ENCODE measurements at regions not wholly inside any gene's neighbourhood (a gene's known extent, or its start where the extent isn't known, plus 50 kb on each side); places are given as distances from the start of the nearest gene placed in this dataset.

DNA sequence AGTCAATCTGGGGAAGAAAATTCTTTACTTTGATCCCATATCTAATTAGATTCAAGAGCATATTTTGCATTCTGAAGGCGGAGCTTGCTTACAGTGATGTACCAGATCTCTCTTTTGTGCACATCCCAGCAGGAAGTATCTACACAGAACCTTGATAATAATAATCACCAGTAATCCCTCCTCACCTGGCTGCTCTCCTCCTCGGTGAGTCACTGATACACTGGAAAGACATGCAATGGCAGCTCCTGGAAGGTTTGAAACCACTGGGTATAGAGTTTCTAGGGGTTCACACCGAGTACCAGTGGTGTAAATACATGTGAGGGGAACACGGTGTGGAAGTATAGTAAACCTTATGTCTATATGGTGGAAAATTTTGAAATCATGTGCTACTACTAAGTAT, 205.5 kb upstream of the TARS1 start:
- no peak for ATAC-seq
- TF ChIP-seq, protein P1, sequence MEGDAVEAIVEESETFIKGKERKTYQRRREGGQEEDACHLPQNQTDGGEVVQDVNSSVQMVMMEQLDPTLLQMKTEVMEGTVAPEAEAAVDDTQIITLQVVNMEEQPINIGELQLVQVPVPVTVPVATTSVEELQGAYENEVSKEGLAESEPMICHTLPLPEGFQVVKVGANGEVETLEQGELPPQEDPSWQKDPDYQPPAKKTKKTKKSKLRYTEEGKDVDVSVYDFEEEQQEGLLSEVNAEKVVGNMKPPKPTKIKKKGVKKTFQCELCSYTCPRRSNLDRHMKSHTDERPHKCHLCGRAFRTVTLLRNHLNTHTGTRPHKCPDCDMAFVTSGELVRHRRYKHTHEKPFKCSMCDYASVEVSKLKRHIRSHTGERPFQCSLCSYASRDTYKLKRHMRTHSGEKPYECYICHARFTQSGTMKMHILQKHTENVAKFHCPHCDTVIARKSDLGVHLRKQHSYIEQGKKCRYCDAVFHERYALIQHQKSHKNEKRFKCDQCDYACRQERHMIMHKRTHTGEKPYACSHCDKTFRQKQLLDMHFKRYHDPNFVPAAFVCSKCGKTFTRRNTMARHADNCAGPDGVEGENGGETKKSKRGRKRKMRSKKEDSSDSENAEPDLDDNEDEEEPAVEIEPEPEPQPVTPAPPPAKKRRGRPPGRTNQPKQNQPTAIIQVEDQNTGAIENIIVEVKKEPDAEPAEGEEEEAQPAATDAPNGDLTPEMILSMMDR (IDR thresholded peaks at IDR 0.05), result no peak
- no peak for DNase-seq
- intact Hi-C loops (cut with DNase I, micrococcal nuclease), result no loop called here
- H3K4me1 ChIP-seq (ENCODE audit: low read depth), result peaks cover 4% of the 10 kb centered on the region
- no peaks in the 10 kb centered on the region for H3K9me3 ChIP-seq
- H3K4me3 ChIP-seq, result no peak overlapping the region
- no peaks in the 10 kb centered on the region for H3K36me3 ChIP-seq (ENCODE audit: low read depth)

DNA sequence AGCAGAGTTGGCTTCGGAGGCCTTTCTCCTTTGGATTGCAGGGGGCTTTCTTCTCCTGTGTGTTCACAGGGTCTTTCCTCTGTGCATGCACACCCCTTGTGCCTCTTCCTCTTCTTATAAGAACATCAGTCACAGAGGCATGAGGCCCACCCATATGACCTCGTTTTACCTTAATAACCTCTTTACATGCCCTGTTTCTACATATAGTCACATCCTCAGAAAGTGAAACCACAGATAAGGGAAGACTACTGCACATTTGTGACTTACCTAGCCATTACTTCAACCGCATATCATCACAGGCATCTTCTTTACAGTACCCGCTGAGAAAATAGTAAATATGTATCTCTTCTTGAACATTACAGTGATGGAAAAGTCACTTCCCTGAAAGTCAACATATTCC, 204.9 kb upstream of the TARS1 start:
- ATAC-seq (peak; percentile 56), DNase-seq (no peak)
- intact Hi-C loops (cut with DNase I, micrococcal nuclease), result no loop called here
- Histone ChIP-seq H3K4me3 (no peak overlapping the region), H3K36me3 (ENCODE audit: low read depth) (no peaks in the 10 kb centered on the region), H3K9me3 (no peaks in the 10 kb centered on the region), H3K4me1 (ENCODE audit: low read depth) (peaks cover 4% of the 10 kb centered on the region)
- TF ChIP-seq, protein P1 (IDR thresholded peaks at IDR 0.05), result no peak

DNA sequence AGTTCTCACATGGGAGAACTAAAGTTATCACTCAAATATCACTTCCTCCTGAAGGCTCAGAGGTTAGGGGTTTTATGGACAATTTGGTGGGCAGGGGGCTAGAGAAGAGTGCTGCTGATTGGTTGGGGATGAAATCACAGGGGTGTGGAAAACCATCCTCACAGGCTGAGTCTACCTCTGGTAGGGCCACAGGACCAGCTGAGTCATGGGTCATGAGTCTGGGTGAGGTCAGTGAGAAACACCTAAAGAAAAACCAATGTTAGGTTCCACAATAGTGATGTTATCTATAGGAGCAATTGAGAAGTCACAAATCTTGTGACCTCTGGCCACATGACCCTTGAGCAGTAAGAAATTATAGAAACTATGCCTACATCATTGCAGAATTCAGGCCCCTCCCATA, 203.3 kb upstream of the TARS1 start:
- Histone ChIP-seq H3K9me3 (no peaks in the 10 kb centered on the region), H3K4me1 (ENCODE audit: low read depth) (peaks cover 4% of the 10 kb centered on the region), H3K4me3 (no peak overlapping the region), H3K36me3 (ENCODE audit: low read depth) (no peaks in the 10 kb centered on the region)
- ATAC-seq (peak; percentile 73), DNase-seq (peak in 1 of 3 donors; percentile 13)
- TF ChIP-seq, protein P1 (IDR thresholded peaks at IDR 0.05), result no peak
- intact Hi-C loops (cut with DNase I, micrococcal nuclease), result no loop called here

DNA sequence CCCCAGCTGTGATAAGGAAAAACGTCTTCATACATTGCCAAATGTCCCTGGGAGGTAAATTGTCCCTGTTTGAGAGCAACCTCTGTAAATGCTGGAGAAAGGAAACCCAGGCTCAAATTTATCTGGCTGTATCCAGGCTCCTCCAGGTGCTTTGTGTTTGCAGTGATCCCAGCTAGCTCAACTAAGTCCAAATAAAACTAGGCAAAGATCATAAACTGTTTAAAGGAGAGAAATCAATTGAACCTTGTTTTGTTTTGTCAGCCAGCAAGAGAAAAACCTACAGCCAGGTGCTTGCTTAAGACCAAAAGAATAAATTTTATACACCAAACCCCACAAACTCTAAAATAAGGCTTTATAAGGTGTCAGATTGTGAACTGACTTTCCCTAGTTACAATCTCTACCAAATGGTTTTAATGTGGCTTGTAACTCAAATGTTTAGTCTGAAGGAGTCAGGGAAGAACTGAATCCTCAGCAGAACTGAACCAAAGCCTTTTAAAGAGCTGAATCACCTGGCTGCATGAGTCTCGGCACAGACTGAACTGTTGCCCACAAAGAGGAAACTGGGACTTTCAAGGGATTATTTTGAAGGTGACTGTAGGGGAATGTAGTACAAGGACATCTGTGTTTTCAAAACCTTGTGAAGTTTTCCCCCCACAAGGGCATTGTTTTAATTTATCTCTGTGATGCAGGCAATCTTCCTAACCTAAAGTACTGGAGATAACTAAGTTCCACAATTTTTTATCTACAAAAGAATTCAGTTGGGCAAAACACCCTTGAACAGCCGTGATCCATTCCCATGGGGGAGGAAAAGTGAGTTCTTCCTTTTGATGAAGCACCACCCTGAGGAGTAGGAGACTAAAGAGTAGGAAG, 201.7 kb upstream of the TARS1 start:
- intact Hi-C loops (cut with DNase I, micrococcal nuclease), result no loop called here
- Histone ChIP-seq H3K9me3 (no peaks in the 10 kb centered on the region), H3K36me3 (ENCODE audit: low read depth) (no peaks in the 10 kb centered on the region), H3K4me3 (no peak overlapping the region), H3K4me1 (ENCODE audit: low read depth) (peaks cover 4% of the 10 kb centered on the region)
- ATAC-seq (peak; percentile 21), DNase-seq (no peak)
- TF ChIP-seq, protein P1 (IDR thresholded peaks at IDR 0.05), result no peak

DNA sequence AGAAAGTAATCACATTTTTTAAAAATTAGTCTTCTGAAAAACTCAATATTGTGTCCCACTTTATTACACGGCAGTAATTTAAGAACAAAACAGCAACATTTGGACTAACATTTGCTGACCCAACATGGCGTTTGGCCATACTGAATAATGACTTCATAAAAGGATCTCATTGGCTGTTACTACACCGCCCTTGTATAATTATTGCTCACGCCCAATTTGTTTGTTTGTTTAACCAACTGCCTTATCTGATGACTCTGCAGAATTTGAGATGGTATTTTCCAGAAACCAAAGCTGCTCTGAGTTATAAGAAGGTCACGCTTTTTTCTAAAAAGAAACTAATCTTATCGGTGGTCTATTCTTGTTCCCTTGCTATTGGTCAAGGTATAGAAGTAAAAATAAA, 200.2 kb upstream of the TARS1 start:
- intact Hi-C loops (cut with DNase I, micrococcal nuclease), result no loop called here
- Histone ChIP-seq H3K36me3 (ENCODE audit: low read depth) (no peaks in the 10 kb centered on the region), H3K4me1 (ENCODE audit: low read depth) (peaks cover 4% of the 10 kb centered on the region), H3K9me3 (no peaks in the 10 kb centered on the region), H3K4me3 (no peak overlapping the region)
- ATAC-seq (no peak), DNase-seq (no peak)
- TF ChIP-seq, protein P1 (IDR thresholded peaks at IDR 0.05), result no peak
